ENCODE measurements at regions not wholly inside any gene's neighbourhood (a gene's known extent, or its start where the extent isn't known, plus 50 kb on each side); places are given as distances from the start of the nearest gene placed in this dataset.

DNA sequence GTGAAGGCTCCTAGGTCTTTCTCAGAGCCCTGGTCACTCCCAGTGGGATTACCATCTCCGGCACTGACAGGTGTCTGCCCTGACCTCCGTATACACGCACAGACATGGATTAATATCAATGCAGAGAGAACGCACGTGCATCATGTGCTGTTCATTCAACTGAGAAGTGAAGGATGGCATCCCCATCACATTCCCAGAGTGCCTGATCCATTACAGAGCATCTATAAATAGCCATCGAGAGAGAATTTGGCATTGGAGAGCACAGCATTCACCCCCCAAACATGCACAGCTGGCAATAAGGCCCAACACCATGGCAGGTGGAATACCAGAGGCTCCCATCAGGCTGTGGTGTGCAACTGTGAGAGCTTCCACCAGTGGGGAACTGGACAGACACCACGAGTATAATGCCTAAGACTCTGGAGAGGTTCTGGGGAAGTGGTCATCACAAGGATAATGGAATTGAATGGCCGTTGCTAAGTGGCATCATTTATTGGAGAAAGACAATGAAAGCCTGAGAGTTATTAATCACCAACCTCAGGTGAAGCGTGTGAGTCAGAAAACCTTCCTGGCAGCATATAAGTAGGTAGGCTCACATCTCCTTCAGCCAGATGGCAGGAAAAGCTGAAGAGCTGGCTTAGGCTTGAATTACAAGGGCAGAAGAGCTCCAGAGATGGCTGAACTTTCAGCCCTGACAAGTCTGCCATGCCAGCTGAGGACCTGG lies 244.5 kb upstream of the ID2 start:
- TF ChIP-seq, protein P1, sequence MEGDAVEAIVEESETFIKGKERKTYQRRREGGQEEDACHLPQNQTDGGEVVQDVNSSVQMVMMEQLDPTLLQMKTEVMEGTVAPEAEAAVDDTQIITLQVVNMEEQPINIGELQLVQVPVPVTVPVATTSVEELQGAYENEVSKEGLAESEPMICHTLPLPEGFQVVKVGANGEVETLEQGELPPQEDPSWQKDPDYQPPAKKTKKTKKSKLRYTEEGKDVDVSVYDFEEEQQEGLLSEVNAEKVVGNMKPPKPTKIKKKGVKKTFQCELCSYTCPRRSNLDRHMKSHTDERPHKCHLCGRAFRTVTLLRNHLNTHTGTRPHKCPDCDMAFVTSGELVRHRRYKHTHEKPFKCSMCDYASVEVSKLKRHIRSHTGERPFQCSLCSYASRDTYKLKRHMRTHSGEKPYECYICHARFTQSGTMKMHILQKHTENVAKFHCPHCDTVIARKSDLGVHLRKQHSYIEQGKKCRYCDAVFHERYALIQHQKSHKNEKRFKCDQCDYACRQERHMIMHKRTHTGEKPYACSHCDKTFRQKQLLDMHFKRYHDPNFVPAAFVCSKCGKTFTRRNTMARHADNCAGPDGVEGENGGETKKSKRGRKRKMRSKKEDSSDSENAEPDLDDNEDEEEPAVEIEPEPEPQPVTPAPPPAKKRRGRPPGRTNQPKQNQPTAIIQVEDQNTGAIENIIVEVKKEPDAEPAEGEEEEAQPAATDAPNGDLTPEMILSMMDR (conservative IDR thresholded peaks at IDR 0.05; ENCODE audit: low read depth, low read length), result no peak
- Histone ChIP-seq H4K20me1 (ENCODE audit: insufficient read depth) (no peaks in the 10 kb centered on the region), H3K27me3 (ENCODE audit: insufficient read depth, low read depth) (no peaks in the 10 kb centered on the region), H3K4me3 (IDR thresholded peaks at IDR 0.05; ENCODE audit: insufficient read depth, low read depth, low read length) (no peak overlapping the region), H3K79me2 (ENCODE audit: insufficient read depth, low read depth) (no peaks in the 10 kb centered on the region), H3K4me2 (no peak overlapping the region), H3K27ac (no peak overlapping the region), H3K36me3 (ENCODE audit: insufficient read depth) (no peaks in the 10 kb centered on the region), H3K9ac (no peak overlapping the region), H3K4me1 (ENCODE audit: low read depth, poor library complexity, severe bottlenecking) (no peaks in the 10 kb centered on the region), H2AFZ (ENCODE audit: low read depth) (no peak overlapping the region)

DNA sequence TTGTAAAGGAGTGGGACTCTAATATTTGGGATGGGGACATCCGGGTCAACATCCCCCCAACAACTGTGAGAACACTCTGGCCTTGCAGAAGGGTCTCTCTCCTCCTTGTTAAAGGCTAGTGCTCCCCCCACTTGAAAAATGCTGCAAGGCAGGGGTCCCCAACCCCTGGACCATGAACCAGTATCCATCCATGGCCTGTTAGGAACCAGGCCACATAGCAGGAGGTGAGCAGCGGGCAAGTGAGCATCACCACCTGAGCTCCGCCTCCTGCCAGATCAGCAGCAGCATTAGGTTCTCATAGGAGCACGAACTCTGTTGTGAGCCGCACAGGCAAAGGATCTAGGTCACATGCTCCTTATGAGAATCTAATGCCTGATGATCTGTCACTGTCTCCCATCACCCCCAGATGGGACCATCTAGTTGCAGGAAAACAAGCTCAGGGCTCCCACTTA lies 243.9 kb upstream of the ID2 start:
- Histone ChIP-seq H3K4me2 (no peak overlapping the region), H3K27me3 (ENCODE audit: insufficient read depth, low read depth) (no peaks in the 10 kb centered on the region), H3K4me1 (ENCODE audit: low read depth, poor library complexity, severe bottlenecking) (no peaks in the 10 kb centered on the region), H3K4me3 (IDR thresholded peaks at IDR 0.05; ENCODE audit: insufficient read depth, low read depth, low read length) (no peak overlapping the region), H3K9ac (no peak overlapping the region), H3K79me2 (ENCODE audit: insufficient read depth, low read depth) (no peaks in the 10 kb centered on the region), H4K20me1 (ENCODE audit: insufficient read depth) (no peaks in the 10 kb centered on the region), H3K36me3 (ENCODE audit: insufficient read depth) (no peaks in the 10 kb centered on the region), H3K27ac (no peak overlapping the region), H2AFZ (ENCODE audit: low read depth) (no peak overlapping the region)
- TF ChIP-seq, protein P1 (conservative IDR thresholded peaks at IDR 0.05; ENCODE audit: low read depth, low read length), result no peak

DNA sequence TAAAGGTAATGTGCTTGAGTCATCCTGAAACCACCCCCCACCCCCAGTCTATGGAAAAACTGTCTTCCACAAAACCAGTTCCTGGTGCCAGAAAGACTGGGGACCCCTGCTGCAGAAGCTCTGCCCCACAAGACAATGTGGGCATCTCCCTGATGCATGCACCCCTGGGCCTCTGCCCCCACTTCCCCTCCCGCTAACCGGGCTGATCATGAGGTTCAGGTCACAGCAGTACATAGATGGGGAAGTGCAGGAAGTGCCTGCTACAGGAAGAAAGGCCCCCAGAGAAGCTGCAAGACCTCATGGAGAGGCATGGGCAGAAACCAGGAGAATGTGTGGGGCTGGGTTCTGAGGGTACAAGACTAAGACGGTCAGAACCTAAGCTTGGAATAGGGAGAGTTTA lies 243.4 kb upstream of the ID2 start:
- Histone ChIP-seq H3K79me2 (ENCODE audit: insufficient read depth, low read depth) (no peaks in the 10 kb centered on the region), H3K9ac (no peak overlapping the region), H2AFZ (ENCODE audit: low read depth) (no peak overlapping the region)

DNA sequence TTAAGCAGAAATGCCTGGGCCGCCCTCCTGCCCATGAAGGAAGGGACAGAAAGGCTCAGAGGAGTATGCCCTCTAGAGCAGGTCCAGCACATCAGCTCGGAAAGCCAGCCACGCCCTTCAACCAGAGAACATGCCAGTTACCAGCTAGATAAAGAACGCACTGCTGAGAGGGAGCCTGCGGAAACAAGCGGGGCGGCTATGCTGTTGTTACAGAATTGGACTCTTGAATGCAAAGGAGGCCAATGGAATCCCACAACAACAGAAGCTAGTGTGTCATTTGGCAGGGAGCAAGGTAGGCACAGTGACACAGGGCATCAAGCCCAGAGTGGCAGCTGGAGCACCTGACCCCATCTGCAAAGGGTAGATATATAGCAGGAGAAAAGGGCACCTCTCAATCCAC lies 242.9 kb upstream of the ID2 start:
- H3K9ac ChIP-seq, result no peak overlapping the region
- H3K36me3 ChIP-seq (ENCODE audit: insufficient read depth), result no peaks in the 10 kb centered on the region
- H3K4me2 ChIP-seq, result no peak overlapping the region

More for the DNA sequence above, 243.4 kb upstream of the ID2 start:
- Histone ChIP-seq H3K36me3 (ENCODE audit: insufficient read depth) (no peaks in the 10 kb centered on the region), H4K20me1 (ENCODE audit: insufficient read depth) (no peaks in the 10 kb centered on the region), H3K4me3 (IDR thresholded peaks at IDR 0.05; ENCODE audit: insufficient read depth, low read depth, low read length) (no peak overlapping the region), H3K27ac (no peak overlapping the region), H3K4me1 (ENCODE audit: low read depth, poor library complexity, severe bottlenecking) (no peaks in the 10 kb centered on the region), H3K27me3 (ENCODE audit: insufficient read depth, low read depth) (no peaks in the 10 kb centered on the region), H3K4me2 (no peak overlapping the region)
- TF ChIP-seq, protein P1 (conservative IDR thresholded peaks at IDR 0.05; ENCODE audit: low read depth, low read length), result no peak

More for the DNA sequence above, 242.9 kb upstream of the ID2 start:
- no peaks in the 10 kb centered on the region for H3K27me3 ChIP-seq (ENCODE audit: insufficient read depth, low read depth)
- H4K20me1 ChIP-seq (ENCODE audit: insufficient read depth), result no peaks in the 10 kb centered on the region
- H3K27ac ChIP-seq, result no peak overlapping the region
- TF ChIP-seq, protein P1 (conservative IDR thresholded peaks at IDR 0.05; ENCODE audit: low read depth, low read length), result no peak
- H3K4me1 ChIP-seq (ENCODE audit: low read depth, poor library complexity, severe bottlenecking), result no peaks in the 10 kb centered on the region
- no peak overlapping the region for H2AFZ ChIP-seq (ENCODE audit: low read depth)
- no peak overlapping the region for H3K4me3 ChIP-seq (IDR thresholded peaks at IDR 0.05; ENCODE audit: insufficient read depth, low read depth, low read length)
- H3K79me2 ChIP-seq (ENCODE audit: insufficient read depth, low read depth), result no peaks in the 10 kb centered on the region

Data from KMS-11 (cell line).